GM12892 (cell line): ENCODE measurements at regions not wholly inside any gene's neighbourhood (a gene's known extent, or its start where the extent isn't known, plus 50 kb on each side); places are given as distances from the start of the nearest gene placed in this dataset.

Source experiments
- POLR2A ChIP-seq: IDR thresholded peaks from 2 replicates; pipeline ENCODE4 v1.6.1; 2011; ENCODE audit warnings: low read depth, low read length, control low read depth
- POLR2AphosphoS5 ChIP-seq: IDR thresholded peaks from 2 replicates; pipeline ENCODE4 v1.6.1; 2011; ENCODE audit warnings: low read depth, low read length, control low read depth

DNA sequence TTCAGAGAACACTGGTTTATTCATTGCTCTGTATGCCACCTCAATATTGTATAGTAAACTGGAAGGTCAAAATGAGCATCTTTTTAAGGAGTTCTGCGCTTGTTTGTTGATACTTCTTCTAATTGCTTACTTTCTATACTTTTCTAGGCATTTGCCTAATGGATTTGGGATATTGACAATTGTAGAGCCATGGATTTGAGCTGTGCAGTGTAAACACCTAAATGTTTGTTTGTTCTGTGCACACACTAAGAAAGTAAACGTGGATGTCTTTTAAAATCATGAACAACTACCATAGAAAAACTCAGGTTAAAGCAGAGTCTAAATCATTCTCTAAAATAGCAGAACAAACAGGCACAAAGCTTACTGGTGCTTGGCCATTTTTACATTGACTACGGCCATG is 436.6 kb upstream of the GBE1 start:
- TF ChIP-seq POLR2AphosphoS5: no peak
- no peak for TF ChIP-seq POLR2A
